ENCODE measurements at regions not wholly inside any gene's neighbourhood (a gene's known extent, or its start where the extent isn't known, plus 50 kb on each side); places are given as distances from the start of the nearest gene placed in this dataset.

DNA sequence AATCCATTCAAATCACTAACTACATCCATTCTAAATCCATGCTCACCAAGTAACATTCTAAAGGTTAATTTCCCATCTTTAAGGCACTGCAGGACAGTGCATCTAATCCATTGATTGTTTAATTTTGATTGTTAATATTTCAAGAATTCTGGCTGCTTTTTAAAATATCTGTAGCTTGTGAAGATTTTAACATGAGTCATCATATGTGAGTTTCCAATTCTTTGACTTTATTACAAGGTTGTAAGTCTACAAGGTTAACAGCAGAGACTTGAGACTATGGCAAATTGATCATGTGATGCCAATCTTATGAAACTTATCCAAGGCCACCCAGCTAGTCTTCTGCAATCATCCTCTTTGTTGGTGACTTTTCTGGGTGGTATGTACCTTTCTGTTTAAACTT is 349.2 kb upstream of the ZC3H15 start:
- H3K27me3 Mint-ChIP-seq = no peaks in the 10 kb centered on the region
- H3K79me2 ChIP-seq (ENCODE audit: control insufficient read depth, insufficient read depth, low read length) = no peaks in the 10 kb centered on the region
- no peak overlapping the region for H3K27ac Mint-ChIP-seq
- H3K9me3 ChIP-seq (ENCODE audit: control extremely low read depth in 1 of 3, control insufficient read depth in 2 of 3, insufficient read depth in 1 of 3, low read length in 2 of 3) = no peaks in the 10 kb centered on the region
- intact Hi-C loops (cut with micrococcal nuclease) = no loop called here
- no peaks in the 10 kb centered on the region for H3K4me1 ChIP-seq (ENCODE audit: control insufficient read depth in 2 of 2, insufficient read depth in 2 of 2, low read length in 2 of 2)
- no peak for ATAC-seq (ENCODE audit: low read depth)
- no peaks in the 10 kb centered on the region for H3K4me1 Mint-ChIP-seq
- DNase-seq = no peak
- no peaks in the 10 kb centered on the region for H3K9me3 Mint-ChIP-seq (ENCODE audit: insufficient read depth)
- H3K27ac ChIP-seq (ENCODE audit: low read length in 2 of 2) = no peak overlapping the region
- no peaks in the 10 kb centered on the region for H4K20me1 ChIP-seq (ENCODE audit: control insufficient read depth, insufficient read depth, low read length, poor library complexity, severe bottlenecking)
- H2AFZ ChIP-seq (ENCODE audit: insufficient read depth, low read depth, low read length, poor library complexity, severe bottlenecking) = no peak overlapping the region
- POLR2A ChIA-PET = no interaction called here
- TF ChIP-seq EZH2 (IDR thresholded peaks at IDR 0.05; ENCODE audit: borderline replicate concordance, insufficient read depth, low read depth, low read length, poor library complexity, severe bottlenecking) = no peak
- TF ChIP-seq, protein P1, sequence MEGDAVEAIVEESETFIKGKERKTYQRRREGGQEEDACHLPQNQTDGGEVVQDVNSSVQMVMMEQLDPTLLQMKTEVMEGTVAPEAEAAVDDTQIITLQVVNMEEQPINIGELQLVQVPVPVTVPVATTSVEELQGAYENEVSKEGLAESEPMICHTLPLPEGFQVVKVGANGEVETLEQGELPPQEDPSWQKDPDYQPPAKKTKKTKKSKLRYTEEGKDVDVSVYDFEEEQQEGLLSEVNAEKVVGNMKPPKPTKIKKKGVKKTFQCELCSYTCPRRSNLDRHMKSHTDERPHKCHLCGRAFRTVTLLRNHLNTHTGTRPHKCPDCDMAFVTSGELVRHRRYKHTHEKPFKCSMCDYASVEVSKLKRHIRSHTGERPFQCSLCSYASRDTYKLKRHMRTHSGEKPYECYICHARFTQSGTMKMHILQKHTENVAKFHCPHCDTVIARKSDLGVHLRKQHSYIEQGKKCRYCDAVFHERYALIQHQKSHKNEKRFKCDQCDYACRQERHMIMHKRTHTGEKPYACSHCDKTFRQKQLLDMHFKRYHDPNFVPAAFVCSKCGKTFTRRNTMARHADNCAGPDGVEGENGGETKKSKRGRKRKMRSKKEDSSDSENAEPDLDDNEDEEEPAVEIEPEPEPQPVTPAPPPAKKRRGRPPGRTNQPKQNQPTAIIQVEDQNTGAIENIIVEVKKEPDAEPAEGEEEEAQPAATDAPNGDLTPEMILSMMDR (IDR thresholded peaks at IDR 0.05) = no peak
- H3K4me2 ChIP-seq (replicated peaks; ENCODE audit: low read depth, low read length, poor library complexity, severe bottlenecking) = no peak overlapping the region
- no peak overlapping the region for H3K4me3 Mint-ChIP-seq
- no peaks in the 10 kb centered on the region for H3K27me3 ChIP-seq (replicated peaks in 1 of 4; ENCODE audit: control extremely low read depth in 1 of 4, control insufficient read depth in 3 of 4, insufficient read depth in 4 of 4, low read length in 3 of 4)
- no peak overlapping the region for H3K9ac ChIP-seq (ENCODE audit: low read length)
- H3K4me3 ChIP-seq (ENCODE audit: control extremely low read depth in 1 of 5, extremely low read depth in 1 of 5, insufficient read depth in 1 of 5, low read depth in 2 of 5, low read length in 4 of 5) = no peak overlapping the region
- CTCF ChIA-PET = no interaction called here
- no peaks in the 10 kb centered on the region for H3K36me3 ChIP-seq (replicated peaks in 1 of 2; ENCODE audit: control extremely low read depth in 1 of 2, control insufficient read depth in 1 of 2, extremely low read depth in 1 of 2, insufficient read depth in 2 of 2, low read length in 1 of 2)

DNA sequence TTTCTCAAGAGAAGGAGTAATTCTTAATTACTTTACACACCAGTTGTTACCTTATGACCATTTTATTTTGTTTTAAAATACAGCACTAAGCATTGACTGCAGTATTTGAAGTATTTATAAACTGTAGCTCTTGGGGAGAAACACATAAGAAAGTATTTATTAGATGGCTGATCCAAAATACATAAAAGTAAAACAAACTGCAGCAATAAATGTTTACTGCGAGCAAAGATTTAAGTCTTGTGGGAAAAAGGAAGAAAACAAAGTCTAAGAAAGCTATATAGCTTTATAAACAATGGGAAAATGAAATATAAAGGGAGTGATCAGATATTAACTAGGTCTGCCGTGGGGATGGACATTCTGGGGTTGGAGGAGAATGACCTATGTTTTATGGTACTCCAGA is 347.2 kb upstream of the ZC3H15 start:
- Mint-ChIP-seq H3K27ac (no peak overlapping the region), H3K9me3 (ENCODE audit: insufficient read depth) (no peaks in the 10 kb centered on the region), H3K4me1 (no peaks in the 10 kb centered on the region), H3K4me3 (no peak overlapping the region), H3K27me3 (no peaks in the 10 kb centered on the region)
- ChIA-PET POLR2A (no interaction called here), CTCF (no interaction called here)
- intact Hi-C loops (cut with micrococcal nuclease) = no loop called here
- H4K20me1 ChIP-seq (ENCODE audit: control insufficient read depth, insufficient read depth, low read length, poor library complexity, severe bottlenecking) = no peaks in the 10 kb centered on the region
- no peaks in the 10 kb centered on the region for H3K36me3 ChIP-seq (replicated peaks in 1 of 2; ENCODE audit: control extremely low read depth in 1 of 2, control insufficient read depth in 1 of 2, extremely low read depth in 1 of 2, insufficient read depth in 2 of 2, low read length in 1 of 2)
- H3K27me3 ChIP-seq (replicated peaks in 1 of 4; ENCODE audit: control extremely low read depth in 1 of 4, control insufficient read depth in 3 of 4, insufficient read depth in 4 of 4, low read length in 3 of 4) = no peaks in the 10 kb centered on the region
- H3K4me3 ChIP-seq (ENCODE audit: control extremely low read depth in 1 of 5, extremely low read depth in 1 of 5, insufficient read depth in 1 of 5, low read depth in 2 of 5, low read length in 4 of 5) = no peak overlapping the region
- H3K9ac ChIP-seq (ENCODE audit: low read length) = no peak overlapping the region
- no peaks in the 10 kb centered on the region for H3K9me3 ChIP-seq (ENCODE audit: control extremely low read depth in 1 of 3, control insufficient read depth in 2 of 3, insufficient read depth in 1 of 3, low read length in 2 of 3)
- H3K79me2 ChIP-seq (ENCODE audit: control insufficient read depth, insufficient read depth, low read length) = no peaks in the 10 kb centered on the region
- H3K27ac ChIP-seq (ENCODE audit: low read length in 2 of 2) = no peak overlapping the region
- no peaks in the 10 kb centered on the region for H3K4me1 ChIP-seq (ENCODE audit: control insufficient read depth in 2 of 2, insufficient read depth in 2 of 2, low read length in 2 of 2)
- DNase-seq = no peak
- no peak overlapping the region for H2AFZ ChIP-seq (ENCODE audit: insufficient read depth, low read depth, low read length, poor library complexity, severe bottlenecking)
- no peak for ATAC-seq (ENCODE audit: low read depth)
- TF ChIP-seq, protein P1 (IDR thresholded peaks at IDR 0.05) = no peak
- TF ChIP-seq EZH2 (IDR thresholded peaks at IDR 0.05; ENCODE audit: borderline replicate concordance, insufficient read depth, low read depth, low read length, poor library complexity, severe bottlenecking) = no peak
- no CpG with 5 or more reads among the region's 2 CpGs for WGBS (ENCODE audit: insufficient coverage)
- H3K4me2 ChIP-seq (replicated peaks; ENCODE audit: low read depth, low read length, poor library complexity, severe bottlenecking) = no peak overlapping the region
